T47D (cell line): ENCODE measurements at regions not wholly inside any gene's neighbourhood (a gene's known extent, or its start where the extent isn't known, plus 50 kb on each side); places are given as distances from the start of the nearest gene placed in this dataset.
"Not testable (repeated sequence)": the region's sequence is repeated elsewhere in the genome, so short reads cannot be mapped to it uniquely, and the experiment has no call there.

Experiments used
- DNase-seq, 2 experiments: peaks; one replicate each; pipeline versions ENCODE4 v3.0.0 to v3.0.0-alpha.2; 2011 to 2012; ENCODE audit warnings: low read depth in 1 of 2, low spot score in 1 of 2
- JUND ChIP-seq: IDR thresholded peaks from 2 replicates; pipeline ENCODE4 v1.6.1; 2012; ENCODE audit warnings: low read depth
- in situ Hi-C: cut with HindIII; loops from 2 replicates; pipeline ENCODE4 v1.10.0; 2016; ENCODE audit warnings: low sequenced_read_pairs, low pct_unique_long_range_greater_than_20kb

- in situ Hi-C loops, result no loop called here
- TF ChIP-seq JUND, result no peak
- no peak for DNase-seq
Observed at GRCh38 chr13:53101883-53102282, 73.3 kb downstream of the OLFM4 start.

GRCh38 chr13:53104136-53104535 lies 75.5 kb downstream of the OLFM4 start:
- no peak for TF ChIP-seq JUND
- in situ Hi-C loops, result no loop called here
- no peak for DNase-seq

GRCh38 chr13:53105477-53105876 lies 76.9 kb downstream of the OLFM4 start:
- no peak for DNase-seq
- no peak for TF ChIP-seq JUND
- in situ Hi-C loops, result no loop called here

- in situ Hi-C loops, result no loop called here
- DNase-seq, result peak in 1 of 2 experiments; percentile 43
- no peak for TF ChIP-seq JUND
Observed at GRCh38 chr13:53105890-53106289, 77.3 kb downstream of the OLFM4 start.

- in situ Hi-C loops, result no loop called here
- DNase-seq, result no peak
- TF ChIP-seq JUND, result no peak
Observed at GRCh38 chr13:53110181-53110580, 81.6 kb downstream of the OLFM4 start.

GRCh38 chr13:53110614-53111013 lies 82.0 kb downstream of the OLFM4 start:
- TF ChIP-seq JUND, result no peak
- no peak for DNase-seq
- in situ Hi-C loops, result no loop called here

- DNase-seq, result peak in 1 of 2 experiments; percentile 7
- in situ Hi-C loops, result no loop called here
- TF ChIP-seq JUND, result no peak
Observed at GRCh38 chr13:53112522-53112921, 83.9 kb downstream of the OLFM4 start.

- DNase-seq, in situ Hi-C loops: not testable (repeated sequence)
Observed at GRCh38 chr13:53117048-53117447, 88.4 kb downstream of the OLFM4 start.

GRCh38 chr13:53121131-53121773 lies 92.6 kb downstream of the OLFM4 start:
- no peak for TF ChIP-seq JUND
- in situ Hi-C loops, result no loop called here
- DNase-seq, result no peak

GRCh38 chr13:53121919-53122318 lies 93.3 kb downstream of the OLFM4 start:
- in situ Hi-C loops, result no loop called here
- TF ChIP-seq JUND, result no peak
- DNase-seq, result no peak

- DNase-seq, result no peak
- in situ Hi-C loops, result no loop called here
- no peak for TF ChIP-seq JUND
Observed at GRCh38 chr13:53123536-53123935, 94.9 kb downstream of the OLFM4 start.

GRCh38 chr13:53124623-53125022 lies 96.0 kb downstream of the OLFM4 start:
- in situ Hi-C loops, result no loop called here
- no peak for TF ChIP-seq JUND
- DNase-seq, result no peak

- TF ChIP-seq JUND, result no peak
- no peak for DNase-seq
- in situ Hi-C loops, result no loop called here
Observed at GRCh38 chr13:53126841-53127245, 98.2 kb downstream of the OLFM4 start.

GRCh38 chr13:53127373-53127772 lies 98.8 kb downstream of the OLFM4 start:
- no peak for TF ChIP-seq JUND
- in situ Hi-C loops, result no loop called here
- DNase-seq, result no peak
